ENCODE measurements at regions not wholly inside any gene's neighbourhood (a gene's known extent, or its start where the extent isn't known, plus 50 kb on each side); places are given as distances from the start of the nearest gene placed in this dataset.
A peak's percentile ranks its signal among the peaks of the same experiment; 100 is the strongest.

DNA sequence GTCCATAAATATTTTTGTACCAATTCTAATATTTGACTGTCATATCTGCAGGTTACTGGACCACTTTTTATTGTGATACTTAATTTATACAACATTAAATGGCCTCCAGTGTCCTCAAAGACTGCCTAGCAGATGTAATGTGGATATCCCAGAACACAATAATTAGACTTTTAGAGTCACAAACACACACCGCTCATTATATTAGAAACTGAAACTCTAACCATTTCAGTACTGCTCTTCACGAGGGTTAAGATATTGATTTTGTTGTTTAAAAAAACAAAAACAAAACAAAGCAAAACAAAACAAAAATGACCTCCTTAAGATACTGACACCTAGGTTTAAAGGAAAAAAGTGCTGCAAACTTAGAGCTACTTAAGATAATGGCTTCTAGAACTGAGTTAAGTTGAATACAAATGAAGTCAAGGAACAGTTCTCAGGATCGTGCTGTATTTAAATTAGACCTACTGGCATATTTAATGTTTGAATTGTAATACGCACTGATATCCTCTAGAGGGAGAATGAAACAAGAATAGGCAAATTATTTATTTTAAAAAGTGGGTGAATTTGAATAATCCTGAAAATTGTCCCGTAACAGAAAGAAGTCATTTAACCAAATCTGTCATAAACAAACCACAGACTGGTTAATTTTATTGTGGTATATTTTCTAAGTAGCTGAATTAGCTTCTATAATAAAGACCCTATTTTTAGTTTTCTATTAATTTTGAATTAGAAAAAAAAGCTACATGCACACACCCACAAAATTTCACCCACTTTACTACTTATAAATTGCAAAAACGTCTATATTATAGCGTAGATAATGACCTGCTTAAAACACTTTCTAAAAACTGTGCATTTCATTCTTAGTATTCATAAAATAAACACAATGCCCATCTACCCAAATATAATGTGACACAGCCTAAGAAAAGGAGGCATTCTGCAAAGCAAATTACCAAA is 395.2 kb upstream of the DCN start:
- H3K9me3 ChIP-seq (ENCODE audit: low read length) = no peaks in the 10 kb centered on the region
- H3K4me1 ChIP-seq (ENCODE audit: insufficient read depth, low read length, severe bottlenecking) = no peaks in the 10 kb centered on the region
- no peak overlapping the region for H3K4me3 ChIP-seq (ENCODE audit: low read depth, low read length, poor library complexity, severe bottlenecking)
- no peaks in the 10 kb centered on the region for H3K79me2 ChIP-seq (ENCODE audit: insufficient read depth, low read length)
- no peak overlapping the region for H2AFZ ChIP-seq (ENCODE audit: low read length)
- TF ChIP-seq EZH2 (IDR thresholded peaks at IDR 0.05; ENCODE audit: borderline replicate concordance, low read length) = no peak
- TF ChIP-seq, protein P1, sequence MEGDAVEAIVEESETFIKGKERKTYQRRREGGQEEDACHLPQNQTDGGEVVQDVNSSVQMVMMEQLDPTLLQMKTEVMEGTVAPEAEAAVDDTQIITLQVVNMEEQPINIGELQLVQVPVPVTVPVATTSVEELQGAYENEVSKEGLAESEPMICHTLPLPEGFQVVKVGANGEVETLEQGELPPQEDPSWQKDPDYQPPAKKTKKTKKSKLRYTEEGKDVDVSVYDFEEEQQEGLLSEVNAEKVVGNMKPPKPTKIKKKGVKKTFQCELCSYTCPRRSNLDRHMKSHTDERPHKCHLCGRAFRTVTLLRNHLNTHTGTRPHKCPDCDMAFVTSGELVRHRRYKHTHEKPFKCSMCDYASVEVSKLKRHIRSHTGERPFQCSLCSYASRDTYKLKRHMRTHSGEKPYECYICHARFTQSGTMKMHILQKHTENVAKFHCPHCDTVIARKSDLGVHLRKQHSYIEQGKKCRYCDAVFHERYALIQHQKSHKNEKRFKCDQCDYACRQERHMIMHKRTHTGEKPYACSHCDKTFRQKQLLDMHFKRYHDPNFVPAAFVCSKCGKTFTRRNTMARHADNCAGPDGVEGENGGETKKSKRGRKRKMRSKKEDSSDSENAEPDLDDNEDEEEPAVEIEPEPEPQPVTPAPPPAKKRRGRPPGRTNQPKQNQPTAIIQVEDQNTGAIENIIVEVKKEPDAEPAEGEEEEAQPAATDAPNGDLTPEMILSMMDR (IDR thresholded peaks at IDR 0.05; ENCODE audit: low read length) = peak; percentile 40; the same call in 1 of the 2 replicates
- H3K9me2 ChIP-seq (ENCODE audit: low read depth, low read length) = no peaks in the 10 kb centered on the region
- H3F3A ChIP-seq (ENCODE audit: insufficient read depth, low read length) = no peaks in the 10 kb centered on the region
- no peak overlapping the region for H3K4me2 ChIP-seq (ENCODE audit: low read length)
- no peaks in the 10 kb centered on the region for H3K36me3 ChIP-seq (ENCODE audit: insufficient read depth, low read length)
- no peak overlapping the region for H3K9ac ChIP-seq (ENCODE audit: low read length)
- H4K20me1 ChIP-seq (ENCODE audit: insufficient read depth, low read length) = no peaks in the 10 kb centered on the region
- H3K27ac ChIP-seq (ENCODE audit: low read depth, low read length, poor library complexity, severe bottlenecking) = no peak overlapping the region
- no peaks in the 10 kb centered on the region for H3K27me3 ChIP-seq (ENCODE audit: insufficient read depth, low read length)

DNA sequence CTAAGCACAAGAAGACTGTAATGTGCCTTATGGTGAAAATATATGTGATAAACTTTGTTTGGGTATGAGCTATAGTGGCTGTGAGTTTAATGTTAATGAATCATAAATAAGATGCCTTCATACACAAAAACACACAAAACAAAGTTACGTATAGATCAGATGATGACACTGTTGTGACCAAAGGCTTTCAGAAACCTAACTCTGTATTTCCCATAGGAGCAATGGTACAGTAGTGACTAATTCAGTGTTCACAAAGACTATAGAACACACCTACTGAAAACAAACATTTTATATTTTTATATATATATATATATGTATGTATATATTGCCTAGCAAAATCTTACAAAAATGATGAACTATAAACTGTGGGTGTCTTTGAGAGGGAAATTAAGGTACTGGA is 393.8 kb upstream of the DCN start:
- no peak overlapping the region for H3K4me2 ChIP-seq (ENCODE audit: low read length)
- H3F3A ChIP-seq (ENCODE audit: insufficient read depth, low read length) = no peaks in the 10 kb centered on the region
- no peak overlapping the region for H2AFZ ChIP-seq (ENCODE audit: low read length)
- H3K9me3 ChIP-seq (ENCODE audit: low read length) = no peaks in the 10 kb centered on the region
- no peaks in the 10 kb centered on the region for H3K36me3 ChIP-seq (ENCODE audit: insufficient read depth, low read length)
- H3K4me3 ChIP-seq (ENCODE audit: low read depth, low read length, poor library complexity, severe bottlenecking) = no peak overlapping the region
- H3K27me3 ChIP-seq (ENCODE audit: insufficient read depth, low read length) = no peaks in the 10 kb centered on the region
- H4K20me1 ChIP-seq (ENCODE audit: insufficient read depth, low read length) = no peaks in the 10 kb centered on the region
- H3K79me2 ChIP-seq (ENCODE audit: insufficient read depth, low read length) = no peaks in the 10 kb centered on the region
- H3K9me2 ChIP-seq (ENCODE audit: low read depth, low read length) = no peaks in the 10 kb centered on the region
- no peak overlapping the region for H3K9ac ChIP-seq (ENCODE audit: low read length)
- no peak for TF ChIP-seq EZH2 (IDR thresholded peaks at IDR 0.05; ENCODE audit: borderline replicate concordance, low read length)
- TF ChIP-seq, protein P1 (IDR thresholded peaks at IDR 0.05; ENCODE audit: low read length) = no peak
- no peaks in the 10 kb centered on the region for H3K4me1 ChIP-seq (ENCODE audit: insufficient read depth, low read length, severe bottlenecking)
- H3K27ac ChIP-seq (ENCODE audit: low read depth, low read length, poor library complexity, severe bottlenecking) = no peak overlapping the region

DNA sequence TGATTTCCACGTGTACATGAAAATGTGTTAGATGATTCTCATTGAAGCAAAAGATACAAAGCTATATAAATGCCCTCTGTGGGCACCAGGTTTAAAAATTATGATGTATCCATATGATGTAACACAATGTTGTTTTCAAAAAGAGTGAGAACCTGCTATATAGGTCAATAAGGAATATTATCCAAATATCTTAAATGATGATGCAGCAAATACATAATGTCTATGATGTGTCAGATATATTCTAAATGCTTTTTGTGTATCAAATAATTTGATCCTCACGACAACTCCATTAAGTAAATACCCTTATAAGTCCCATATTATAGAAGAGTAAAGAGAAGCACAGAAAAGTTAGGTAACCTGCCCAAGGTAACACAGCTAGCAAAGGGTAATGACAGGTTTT is 393.0 kb upstream of the DCN start:
- Histone ChIP-seq H3K9ac (ENCODE audit: low read length) (no peak overlapping the region), H3K36me3 (ENCODE audit: insufficient read depth, low read length) (no peaks in the 10 kb centered on the region), H3K9me2 (ENCODE audit: low read depth, low read length) (no peaks in the 10 kb centered on the region), H3K79me2 (ENCODE audit: insufficient read depth, low read length) (no peaks in the 10 kb centered on the region), H3K4me1 (ENCODE audit: insufficient read depth, low read length, severe bottlenecking) (no peaks in the 10 kb centered on the region), H3K4me3 (ENCODE audit: low read depth, low read length, poor library complexity, severe bottlenecking) (no peak overlapping the region), H3K27ac (ENCODE audit: low read depth, low read length, poor library complexity, severe bottlenecking) (no peak overlapping the region), H3K9me3 (ENCODE audit: low read length) (no peaks in the 10 kb centered on the region), H4K20me1 (ENCODE audit: insufficient read depth, low read length) (no peaks in the 10 kb centered on the region), H2AFZ (ENCODE audit: low read length) (no peak overlapping the region), H3K4me2 (ENCODE audit: low read length) (no peak overlapping the region), H3K27me3 (ENCODE audit: insufficient read depth, low read length) (no peaks in the 10 kb centered on the region), H3F3A (ENCODE audit: insufficient read depth, low read length) (no peaks in the 10 kb centered on the region)
- TF ChIP-seq, protein P1 (IDR thresholded peaks at IDR 0.05; ENCODE audit: low read length) = no peak
- no peak for TF ChIP-seq EZH2 (IDR thresholded peaks at IDR 0.05; ENCODE audit: borderline replicate concordance, low read length)
